HCT116 (cell line): ENCODE measurements at regions not wholly inside any gene's neighbourhood (a gene's known extent, or its start where the extent isn't known, plus 50 kb on each side); places are given as distances from the start of the nearest gene placed in this dataset.
"Not testable (repeated sequence)": the region's sequence is repeated elsewhere in the genome, so short reads cannot be mapped to it uniquely, and the experiment has no call there.

Experiments used
- JUND ChIP-seq: IDR thresholded peaks from 2 replicates; pipeline ENCODE4 v1.6.1; 2012
- POLR2A ChIP-seq: IDR thresholded peaks from 2 replicates; pipeline ENCODE4 v1.7.0; 2011; ENCODE audit warnings: borderline replicate concordance; ENCODE audit not compliant: insufficient read depth, insufficient read length; ENCODE audit errors: extremely low read depth

GRCh38 chr3:177463341-177463740 is 266.1 kb upstream of the TBL1XR1 start:
- TF ChIP-seq JUND, POLR2A: not testable (repeated sequence)
